H1 (cell line): ENCODE measurements at regions not wholly inside any gene's neighbourhood (a gene's known extent, or its start where the extent isn't known, plus 50 kb on each side); places are given as distances from the start of the nearest gene placed in this dataset.

Experiments used
- CTCF ChIA-PET: fragments of 300-600 bp; sonication (Branson Sonifier 250); formaldehyde crosslinking; loops from one replicate; lab custom pipeline; 2021; ENCODE audit not compliant: partially characterized antibody; lab: Charles Lee
- POLR2A ChIA-PET: fragments of 300-600 bp; sonication (Branson Sonifier 250); formaldehyde crosslinking; loops from one replicate; lab custom pipeline; 2021; ENCODE audit warnings: inconsistent platforms; ENCODE audit not compliant: partially characterized antibody; lab: Charles Lee
- DNase-seq, 2 experiments: peaks; one replicate each; pipeline versions ENCODE4 v3.0.0 to v3.0.0-alpha.2; 2010 to 2022; ENCODE audit warnings: low spot score in 2 of 2, low read depth in 1 of 2, mixed read lengths in 1 of 2
- FAIRE-seq: peaks from 2 replicates; lab custom pipeline; 2011; peaks lifted over from hg19 to GRCh38; lab: Jason Lieb, UNC
- H2AFZ ChIP-seq: 2 replicates; pipeline ENCODE4 v1.8.1; 2012; ENCODE audit warnings: low read length, inconsistent platforms
- H2AK5ac ChIP-seq: 2 replicates; pipeline ENCODE4 v1.6.1; 2013; ENCODE audit warnings: low read depth, low read length
- H2BK120ac ChIP-seq: replicated peaks from 2 replicates; pipeline ENCODE3; 2013; ENCODE audit warnings: low read depth, low read length, inconsistent platforms
- H2BK12ac ChIP-seq: 2 replicates; pipeline ENCODE4 v1.6.1; 2013; ENCODE audit warnings: low read depth, low read length
- H2BK15ac ChIP-seq: 2 replicates; pipeline ENCODE4 v1.6.1; 2013; ENCODE audit warnings: low read length
- H2BK20ac ChIP-seq: 2 replicates; pipeline ENCODE4 v1.6.1; 2013; ENCODE audit warnings: low read length
- H2BK5ac ChIP-seq: 2 replicates; pipeline ENCODE4 v1.6.1; 2013; ENCODE audit warnings: low read depth, low read length
- H3K14ac ChIP-seq: 2 replicates; pipeline ENCODE4 v1.6.1; 2013; ENCODE audit warnings: inconsistent platforms; ENCODE audit not compliant: insufficient read length
- H3K18ac ChIP-seq: 2 replicates; pipeline ENCODE4 v1.6.1; 2013; ENCODE audit warnings: low read length; ENCODE audit errors: extremely low read depth
- H3K23ac ChIP-seq: 2 replicates; pipeline ENCODE4 v1.6.1; 2013; ENCODE audit warnings: inconsistent platforms; ENCODE audit not compliant: insufficient read length
- H3K23me2 ChIP-seq: 2 replicates; pipeline ENCODE4 v1.6.1; 2013; ENCODE audit warnings: low read depth, low read length
- H3K27ac ChIP-seq: 2 replicates; pipeline ENCODE4 v1.6.1; 2011; ENCODE audit warnings: low read depth, low read length, inconsistent platforms
- H3K27me3 ChIP-seq, 4 experiments: replicated peaks in 1 of 4; 1 replicate in 1 of 4; 2 replicates in 3 of 4; pipeline versions ENCODE4 v1.6.1 to v1.8.1; 2011 to 2013; ENCODE audit warnings: low read length in 3 of 4, mild to moderate bottlenecking in 3 of 4, inconsistent platforms in 2 of 4, mixed read lengths in 2 of 4, moderate library complexity in 1 of 4; ENCODE audit not compliant: control insufficient read depth in 3 of 4, insufficient read depth in 3 of 4; ENCODE audit errors: extremely low read depth in 1 of 4
- H3K36me3 ChIP-seq, 4 experiments: 2 replicates each; pipeline versions ENCODE4 v1.6.1 to v1.8.1; 2011 to 2013; ENCODE audit warnings: mild to moderate bottlenecking in 4 of 4, low read length in 3 of 4, moderate library complexity in 2 of 4, control low read depth in 1 of 4, inconsistent platforms in 1 of 4; ENCODE audit not compliant: insufficient read depth in 4 of 4, control insufficient read depth in 2 of 4
- H3K4ac ChIP-seq: replicated peaks from 2 replicates; pipeline ENCODE3; 2013; ENCODE audit warnings: low read length, low read depth, mixed read lengths, inconsistent platforms; ENCODE audit not compliant: insufficient read length
- H3K4me1 ChIP-seq, 4 experiments: replicated peaks in 1 of 4; 1 replicate in 1 of 4; 2 replicates in 3 of 4; pipeline versions ENCODE4 v1.6.1 to v1.8.1; 2011 to 2013; ENCODE audit warnings: low read length in 3 of 4, inconsistent platforms in 2 of 4, mixed read lengths in 1 of 4; ENCODE audit not compliant: insufficient read depth in 4 of 4, control insufficient read depth in 3 of 4
- H3K4me2 ChIP-seq, 2 experiments: 2 replicates each; pipeline versions ENCODE4 v1.6.1 to v1.8.1; 2011 to 2013; ENCODE audit warnings: low read depth in 2 of 2, low read length in 2 of 2, control low read depth in 1 of 2, inconsistent platforms in 1 of 2, mild to moderate bottlenecking in 1 of 2; ENCODE audit not compliant: insufficient read depth in 1 of 2
- H3K4me3 ChIP-seq, 4 experiments: fragments of 200-600, 300-600 bp in 1 of 4; sonication (generic), shearing (Covaris generic), sonication (Bioruptor Twin) in 1 of 4; 2 replicates each; pipeline versions ENCODE4 v1.5.1 to v1.8.1; 2011 to 2016; ENCODE audit warnings: low read length in 4 of 4, low read depth in 3 of 4, control low read depth in 2 of 4, inconsistent platforms in 2 of 4, mild to moderate bottlenecking in 2 of 4, mixed read lengths in 1 of 4, moderate library complexity in 1 of 4; ENCODE audit not compliant: insufficient read depth in 2 of 4; ENCODE audit errors: extremely low read depth in 1 of 4
- H3K56ac ChIP-seq: replicated peaks from 2 replicates; pipeline ENCODE3; 2013; ENCODE audit warnings: low read depth, mild to moderate bottlenecking, mixed read lengths, low read length, inconsistent platforms; ENCODE audit not compliant: insufficient read length
- H3K79me1 ChIP-seq: 2 replicates; pipeline ENCODE4 v1.6.1; 2013; ENCODE audit warnings: low read depth, low read length, control low read depth
- H3K79me2 ChIP-seq, 2 experiments: 2 replicates each; pipeline versions ENCODE4 v1.6.1 to v1.8.1; 2012 to 2013; ENCODE audit warnings: low read length in 2 of 2, mild to moderate bottlenecking in 2 of 2, inconsistent platforms in 1 of 2; ENCODE audit not compliant: insufficient read depth in 2 of 2, control insufficient read depth in 1 of 2
- H3K9ac ChIP-seq, 4 experiments: replicated peaks in 1 of 4; 1 replicate in 1 of 4; 2 replicates in 3 of 4; pipeline versions ENCODE4 v1.6.1 to v1.8.1; 2011 to 2013; ENCODE audit warnings: low read depth in 3 of 4, low read length in 3 of 4, control low read depth in 2 of 4, mild to moderate bottlenecking in 2 of 4, moderate library complexity in 2 of 4, inconsistent platforms in 1 of 4; ENCODE audit errors: extremely low read depth in 1 of 4
- H3K9me3 ChIP-seq, 2 experiments: 2 replicates each; pipeline versions ENCODE4 v1.6.1 to v1.8.1; 2012 to 2013; ENCODE audit warnings: mild to moderate bottlenecking in 2 of 2, moderate library complexity in 2 of 2, control low read depth in 1 of 2, inconsistent platforms in 1 of 2, low read depth in 1 of 2, low read length in 1 of 2, mixed read lengths in 1 of 2; ENCODE audit not compliant: insufficient read depth in 2 of 2
- H4K20me1 ChIP-seq, 2 experiments: replicated peaks in 1 of 2; 2 replicates each; pipeline versions ENCODE3 to v1.8.1; 2011 to 2013; ENCODE audit warnings: inconsistent platforms in 2 of 2, low read length in 2 of 2, mild to moderate bottlenecking in 1 of 2; ENCODE audit not compliant: insufficient read depth in 2 of 2, control insufficient read depth in 1 of 2
- H4K5ac ChIP-seq: 2 replicates; pipeline ENCODE4 v1.6.1; 2013; ENCODE audit warnings: low read length, low read depth, mixed read lengths, inconsistent platforms; ENCODE audit not compliant: insufficient read length
- H4K8ac ChIP-seq: 2 replicates; pipeline ENCODE4 v1.8.0; 2013; ENCODE audit warnings: mild to moderate bottlenecking, moderate library complexity, low read length, inconsistent platforms; ENCODE audit not compliant: insufficient read depth; ENCODE audit errors: extremely low read depth
- H4K91ac ChIP-seq: replicated peaks from 2 replicates; pipeline ENCODE3; 2013; ENCODE audit warnings: low read length, mixed read lengths, inconsistent platforms; ENCODE audit not compliant: insufficient read length
- EGR1 ChIP-seq: IDR thresholded peaks from 2 replicates; pipeline ENCODE4 v1.6.1; 2011; ENCODE audit warnings: low read depth, low read length, borderline replicate concordance
- SIRT6 ChIP-seq: IDR thresholded peaks from one replicate; pipeline ENCODE4 v1.7.1; 2012; ENCODE audit warnings: low read length, inconsistent platforms
- SP1 ChIP-seq: IDR thresholded peaks from 2 replicates; pipeline ENCODE4 v1.6.1; 2011; ENCODE audit warnings: low read depth, low read length
- WGBS, 2 experiments: shearing (Covaris generic) in 1 of 2; methylation state at CpG; one replicate each; pipeline versions ENCODE4 v1.1.6 to v1.1.7; 2013 to 2015; ENCODE audit warnings: low lambda C conversion rate in 2 of 2, mixed read lengths in 2 of 2, inconsistent platforms in 1 of 2, low coverage in 1 of 2, missing lambda C conversion rate in 1 of 2; ENCODE audit not compliant: insufficient replicate concordance in 2 of 2, insufficient coverage in 1 of 2, insufficient read length in 1 of 2; ENCODE audit errors: extremely low coverage in 1 of 2, missing lambda C conversion rate in 1 of 2; 5-methylcytosine and 5-hydroxymethylcytosine counted together
- TF ChIP-seq, protein P1 (sequence below): IDR thresholded peaks from 2 replicates; pipeline ENCODE4 v1.6.1; 2012; ENCODE audit warnings: inconsistent platforms

DNA sequence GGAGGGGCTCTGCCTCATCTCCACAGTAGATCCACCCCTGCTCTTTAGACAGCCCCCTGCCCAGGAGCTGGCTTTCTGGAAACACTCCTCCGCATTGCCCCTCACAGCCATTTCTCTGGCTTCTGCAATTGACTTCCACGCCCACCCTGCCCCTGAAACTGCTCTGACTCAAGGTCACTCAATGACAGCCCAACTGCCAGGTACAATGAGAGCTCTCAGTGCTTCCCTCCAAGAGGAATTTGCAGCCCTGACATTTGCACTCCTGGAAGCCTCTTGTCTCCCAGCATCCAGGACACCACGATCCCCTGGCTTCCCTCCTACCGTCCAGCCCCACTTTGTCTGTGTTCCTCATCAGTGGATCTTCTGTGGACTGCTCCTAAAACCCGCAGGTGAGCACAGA, 421.5 kb downstream of the SOX9 start:
- no peaks in the 10 kb centered on the region for H3K36me3 ChIP-seq
- H3K79me1 ChIP-seq = no peaks in the 10 kb centered on the region
- H3K18ac ChIP-seq = no peak overlapping the region
- no peak overlapping the region for H2BK20ac ChIP-seq
- H3K27me3 ChIP-seq = no peaks in the 10 kb centered on the region
- no peak overlapping the region for H4K8ac ChIP-seq
- H2AK5ac ChIP-seq = 0 out of 2 replicates have a peak overlapping the region, but pooled peaks have one; percentile 39
- no peaks in the 10 kb centered on the region for H4K20me1 ChIP-seq
- CTCF ChIA-PET = interaction anchor here (0.8 to 1.2 kb wide), 2 partner anchors 32 to 112 kb away, joined by 3 read pairs; no protein-coding TSS in a partner anchor
- POLR2A ChIA-PET = no interaction called here
- no peaks in the 10 kb centered on the region for H3K79me2 ChIP-seq
- WGBS, 2 experiments = 86% methylated on average over 5 of the region's 5 CpGs; no CpG with 5 or more reads in 1 of the 2 experiments
- H2AFZ ChIP-seq = no peak overlapping the region
- H3K23ac ChIP-seq = no peak overlapping the region
- H4K91ac ChIP-seq = no peak overlapping the region
- FAIRE-seq (no peak), DNase-seq (no peak)
- H3K4me2 ChIP-seq = no peak overlapping the region
- no peak overlapping the region for H3K4ac ChIP-seq
- no peak overlapping the region for H3K56ac ChIP-seq
- H3K27ac ChIP-seq = no peak overlapping the region
- no peak overlapping the region for H2BK15ac ChIP-seq
- H3K14ac ChIP-seq = no peak overlapping the region
- no peaks in the 10 kb centered on the region for H3K23me2 ChIP-seq
- H2BK120ac ChIP-seq = no peak overlapping the region
- H4K5ac ChIP-seq = no peak overlapping the region
- no peak for TF ChIP-seq SIRT6
- TF ChIP-seq EGR1 = no peak
- no peak for TF ChIP-seq SP1
- TF ChIP-seq, protein P1, sequence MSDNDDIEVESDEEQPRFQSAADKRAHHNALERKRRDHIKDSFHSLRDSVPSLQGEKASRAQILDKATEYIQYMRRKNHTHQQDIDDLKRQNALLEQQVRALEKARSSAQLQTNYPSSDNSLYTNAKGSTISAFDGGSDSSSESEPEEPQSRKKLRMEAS = no peak
- H2BK12ac ChIP-seq = no peak overlapping the region
- H3K9ac ChIP-seq = no peak overlapping the region
- peaks cover 7 to 16% (median 10%) of the 10 kb centered on the region in 4 experiments for H3K4me1 ChIP-seq
- H3K4me3 ChIP-seq = no peak overlapping the region
- H3K9me3 ChIP-seq = 0 out of 4 replicates have a peak, but pooled peaks cover 0 to 2% of the 10 kb centered on the region in 2 experiments
- H2BK5ac ChIP-seq = no peak overlapping the region
